ENCODE measurements at regions not wholly inside any gene's neighbourhood (a gene's known extent, or its start where the extent isn't known, plus 50 kb on each side); places are given as distances from the start of the nearest gene placed in this dataset.

DNA sequence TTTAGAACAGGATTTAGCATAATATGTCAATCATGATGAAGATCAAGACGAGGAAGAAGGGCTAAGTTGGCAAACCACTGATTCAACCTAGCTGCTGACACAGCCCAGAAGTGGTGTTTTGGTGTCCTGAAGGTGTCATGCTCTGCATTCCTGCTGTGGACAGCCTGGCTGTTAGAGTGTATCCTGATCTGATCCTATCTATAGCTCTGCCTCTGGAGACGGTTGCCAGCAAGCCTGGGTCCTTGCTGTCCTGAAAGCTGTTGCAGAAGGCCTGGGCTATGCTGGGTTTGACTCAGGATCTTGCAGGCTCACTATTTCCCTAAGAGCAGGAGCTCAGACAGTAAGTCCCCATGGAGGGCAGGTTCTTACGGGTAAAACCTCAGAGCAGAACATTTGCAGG, 416.4 kb downstream of the TSHZ3 start:
- TF ChIP-seq, protein P1, sequence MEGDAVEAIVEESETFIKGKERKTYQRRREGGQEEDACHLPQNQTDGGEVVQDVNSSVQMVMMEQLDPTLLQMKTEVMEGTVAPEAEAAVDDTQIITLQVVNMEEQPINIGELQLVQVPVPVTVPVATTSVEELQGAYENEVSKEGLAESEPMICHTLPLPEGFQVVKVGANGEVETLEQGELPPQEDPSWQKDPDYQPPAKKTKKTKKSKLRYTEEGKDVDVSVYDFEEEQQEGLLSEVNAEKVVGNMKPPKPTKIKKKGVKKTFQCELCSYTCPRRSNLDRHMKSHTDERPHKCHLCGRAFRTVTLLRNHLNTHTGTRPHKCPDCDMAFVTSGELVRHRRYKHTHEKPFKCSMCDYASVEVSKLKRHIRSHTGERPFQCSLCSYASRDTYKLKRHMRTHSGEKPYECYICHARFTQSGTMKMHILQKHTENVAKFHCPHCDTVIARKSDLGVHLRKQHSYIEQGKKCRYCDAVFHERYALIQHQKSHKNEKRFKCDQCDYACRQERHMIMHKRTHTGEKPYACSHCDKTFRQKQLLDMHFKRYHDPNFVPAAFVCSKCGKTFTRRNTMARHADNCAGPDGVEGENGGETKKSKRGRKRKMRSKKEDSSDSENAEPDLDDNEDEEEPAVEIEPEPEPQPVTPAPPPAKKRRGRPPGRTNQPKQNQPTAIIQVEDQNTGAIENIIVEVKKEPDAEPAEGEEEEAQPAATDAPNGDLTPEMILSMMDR (IDR thresholded peaks at IDR 0.05; ENCODE audit: insufficient read depth, low read depth, low read length), result no peak
- H3K4me3 ChIP-seq (ENCODE audit: low read depth, low read length), result no peak overlapping the region
- no peak for DNase-seq (ENCODE audit: low read depth)

DNA sequence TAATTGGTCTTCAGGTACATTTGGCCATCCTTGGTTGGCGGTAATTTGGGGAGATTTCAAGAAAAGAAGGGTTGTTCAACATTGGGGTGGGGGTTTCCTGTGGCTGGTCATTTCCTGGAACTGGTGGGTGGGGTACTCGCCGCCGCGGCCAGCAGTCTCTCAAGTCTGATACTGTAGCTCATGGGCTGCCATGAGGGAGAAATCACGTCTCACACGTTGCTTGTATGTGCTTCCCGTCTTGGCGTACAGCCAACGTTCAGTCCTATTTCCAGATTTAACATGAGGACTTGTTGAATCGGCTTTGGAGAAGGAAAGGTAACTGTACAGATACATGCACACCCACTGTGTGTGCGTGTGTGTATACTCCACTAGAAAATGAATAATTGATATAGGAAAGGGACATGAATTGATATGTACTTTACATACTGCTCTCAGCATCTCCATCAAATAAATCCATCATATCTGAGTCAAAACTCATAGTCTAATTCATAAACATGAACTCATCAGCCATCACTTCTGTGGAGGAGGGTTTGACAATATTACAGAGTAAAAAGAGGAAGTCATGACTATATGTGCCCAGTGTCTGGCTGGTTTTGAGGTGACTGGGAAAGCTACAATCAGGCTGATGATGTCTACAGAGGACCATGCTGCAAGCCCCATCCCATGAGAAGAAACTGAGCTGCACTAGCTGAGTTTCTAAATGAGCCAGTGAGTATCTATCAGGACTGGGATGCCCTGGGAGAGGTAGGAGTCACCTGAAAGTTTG, 418.1 kb downstream of the TSHZ3 start:
- TF ChIP-seq, protein P1 (IDR thresholded peaks at IDR 0.05; ENCODE audit: insufficient read depth, low read depth, low read length), result no peak
- no peak overlapping the region for H3K4me3 ChIP-seq (ENCODE audit: low read depth, low read length)

DNA sequence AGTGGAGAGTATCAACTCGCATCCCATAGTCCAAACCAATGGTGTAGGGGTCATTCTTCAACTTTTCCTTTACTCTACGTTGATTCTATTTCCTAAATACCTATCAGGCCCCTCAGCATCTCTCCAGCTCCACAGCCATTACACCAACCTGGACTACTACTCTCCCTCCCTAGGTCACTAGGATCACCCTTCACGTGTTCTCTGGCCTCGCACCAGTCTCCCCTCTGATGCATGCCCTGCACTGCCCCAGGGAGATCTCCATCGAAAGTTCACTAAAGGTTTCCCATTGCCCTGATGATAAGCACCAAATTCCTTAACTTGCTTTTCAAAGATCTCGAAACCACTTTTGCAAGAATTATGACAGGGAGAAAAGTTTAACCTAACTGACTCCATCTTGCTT, 421.5 kb downstream of the TSHZ3 start:
- TF ChIP-seq, protein P1 (IDR thresholded peaks at IDR 0.05; ENCODE audit: insufficient read depth, low read depth, low read length), result no peak
- H3K4me3 ChIP-seq (ENCODE audit: low read depth, low read length), result no peak overlapping the region
- DNase-seq (ENCODE audit: low read depth), result no peak

More for the DNA sequence above, 418.1 kb downstream of the TSHZ3 start:
- no peak for DNase-seq (ENCODE audit: low read depth)

DNA sequence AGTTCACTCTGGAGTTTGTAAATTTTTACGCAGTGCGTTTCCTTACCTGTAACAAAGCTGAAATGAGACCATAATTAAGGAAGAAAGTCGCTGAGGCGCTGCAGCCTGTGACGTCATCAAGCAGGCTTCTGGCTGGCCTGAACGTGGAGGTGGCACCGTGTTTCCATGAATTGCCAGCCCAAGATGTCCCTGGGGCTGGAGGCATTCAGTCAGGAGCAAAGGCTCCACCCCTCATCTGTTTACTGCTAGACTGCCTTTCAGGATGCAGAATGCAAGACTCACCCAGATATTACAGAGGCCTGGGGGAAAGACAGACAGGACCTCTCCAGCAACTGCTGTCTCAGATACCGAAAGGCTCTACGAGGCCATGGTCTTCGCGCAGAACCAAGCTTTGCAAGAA, 424.6 kb downstream of the TSHZ3 start:
- no peak overlapping the region for H3K4me3 ChIP-seq (ENCODE audit: low read depth, low read length)
- TF ChIP-seq, protein P1 (IDR thresholded peaks at IDR 0.05; ENCODE audit: insufficient read depth, low read depth, low read length), result no peak
- no peak for DNase-seq (ENCODE audit: low read depth)

DNA sequence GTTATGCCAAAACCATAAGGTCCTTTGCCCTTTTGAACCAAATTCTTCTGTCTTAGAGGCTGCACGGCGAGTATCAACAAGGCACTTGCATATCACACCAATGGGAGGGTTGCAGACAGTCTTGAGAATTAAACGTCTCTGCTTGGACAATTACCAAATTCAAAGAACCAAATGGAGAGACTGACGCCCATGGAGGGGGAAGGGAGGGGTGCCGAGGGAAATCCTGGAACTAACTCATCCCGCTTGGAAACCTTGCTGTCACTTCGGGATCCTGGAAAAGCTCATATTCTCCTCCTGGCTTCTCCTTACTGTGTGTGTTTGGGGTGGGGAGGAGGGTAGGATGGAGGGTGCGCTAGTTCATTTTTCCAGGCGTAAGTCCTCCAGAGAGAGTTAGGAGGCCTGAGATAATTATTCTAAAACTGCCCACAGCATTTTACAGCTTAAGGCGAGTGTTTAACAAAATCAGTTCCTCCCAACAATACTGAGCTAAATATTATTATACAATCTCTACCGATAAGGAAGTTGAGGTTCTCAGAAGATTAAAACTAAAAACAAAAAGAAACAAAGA, 425.1 kb downstream of the TSHZ3 start:
- no peak for DNase-seq (ENCODE audit: low read depth)
- TF ChIP-seq, protein P1 (IDR thresholded peaks at IDR 0.05; ENCODE audit: insufficient read depth, low read depth, low read length), result no peak
- H3K4me3 ChIP-seq (ENCODE audit: low read depth, low read length), result no peak overlapping the region

DNA sequence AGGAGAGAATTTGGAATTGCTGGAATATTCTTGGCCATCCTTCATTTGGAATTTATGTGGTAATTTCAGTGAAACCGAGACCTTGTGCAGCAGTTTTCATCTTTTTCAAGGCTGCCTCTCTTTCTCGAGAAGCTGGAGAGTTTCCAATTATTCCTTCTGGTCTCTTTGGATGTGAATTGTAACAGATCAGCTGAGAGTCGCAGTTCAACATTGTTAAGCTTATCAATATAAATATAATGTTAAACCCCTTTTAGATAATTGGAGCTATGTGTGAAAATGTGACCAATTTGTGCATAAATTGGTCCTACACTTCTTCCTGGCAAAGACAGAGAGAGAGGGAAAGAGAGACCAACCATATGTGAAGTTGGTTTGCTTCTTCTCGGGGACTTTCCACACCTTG, 425.6 kb downstream of the TSHZ3 start:
- TF ChIP-seq, protein P1 (IDR thresholded peaks at IDR 0.05; ENCODE audit: insufficient read depth, low read depth, low read length), result no peak
- DNase-seq (ENCODE audit: low read depth), result no peak

More for the DNA sequence above, 425.6 kb downstream of the TSHZ3 start:
- H3K4me3 ChIP-seq (ENCODE audit: low read depth, low read length), result no peak overlapping the region

All from fibroblast of villous mesenchyme (primary cell).